C4-2B (cell line): ENCODE measurements at regions not wholly inside any gene's neighbourhood (a gene's known extent, or its start where the extent isn't known, plus 50 kb on each side); places are given as distances from the start of the nearest gene placed in this dataset.

Experiments used
- H3K27ac ChIP-seq: fragments of 450-650 bp; 2 replicates; pipeline ENCODE4 v1.5.1; 2017
- CTCF ChIP-seq: fragments of 450-650 bp; conservative IDR thresholded peaks from 2 replicates; pipeline ENCODE4 v1.5.1; 2017; ENCODE audit warnings: mild to moderate bottlenecking
- ZFX ChIP-seq: fragments of 450-650 bp; IDR thresholded peaks from 2 replicates; pipeline ENCODE4 v1.6.1; 2017

- TF ChIP-seq ZFX, result no peak
- TF ChIP-seq CTCF, result no peak
Measured at GRCh38 chr10:50936335-50936734, 50.9 kb upstream of the A1CF start.

GRCh38 chr10:50937230-50937907 lies 51.9 kb upstream of the A1CF start:
- peak; percentile 76 for TF ChIP-seq CTCF
- TF ChIP-seq ZFX, result no peak
- no peak overlapping the region for H3K27ac ChIP-seq

More at GRCh38 chr10:50936335-50936734, 50.9 kb upstream of the A1CF start:
- no peak overlapping the region for H3K27ac ChIP-seq

GRCh38 chr10:50941629-50942028 lies 56.2 kb upstream of the A1CF start:
- H3K27ac ChIP-seq, result no peak overlapping the region
- TF ChIP-seq ZFX (no peak), CTCF (no peak)

- no peak for TF ChIP-seq ZFX
- TF ChIP-seq CTCF, result no peak
- H3K27ac ChIP-seq, result no peak overlapping the region
Measured at GRCh38 chr10:50946991-50947781, 61.8 kb upstream of the A1CF start.

GRCh38 chr10:50951365-50951764 lies 65.9 kb upstream of the A1CF start:
- TF ChIP-seq CTCF (no peak), ZFX (no peak)
- H3K27ac ChIP-seq, result no peak overlapping the region

- no peak for TF ChIP-seq CTCF
- H3K27ac ChIP-seq, result no peak overlapping the region
Measured at GRCh38 chr10:50961297-50961696, 75.9 kb upstream of the A1CF start.

- TF ChIP-seq CTCF (no peak), ZFX (no peak)
- no peak overlapping the region for H3K27ac ChIP-seq
Measured at GRCh38 chr10:50963063-50963462, 77.6 kb upstream of the A1CF start.
